T1000 (cell line): ENCODE measurements at regions not wholly inside any gene's neighbourhood (a gene's known extent, or its start where the extent isn't known, plus 50 kb on each side); places are given as distances from the start of the nearest gene placed in this dataset.

Experiments
- DNase-seq: peaks from one replicate; lab custom pipeline; 2025; ENCODE audit warnings: mixed read lengths; lab: John Stamatoyannopoulos, UW

- DNase-seq = no peak
These were observed 59.4 kb upstream of the RMDN2 start for GRCh38 chr2:37865640-37866039.

DNA sequence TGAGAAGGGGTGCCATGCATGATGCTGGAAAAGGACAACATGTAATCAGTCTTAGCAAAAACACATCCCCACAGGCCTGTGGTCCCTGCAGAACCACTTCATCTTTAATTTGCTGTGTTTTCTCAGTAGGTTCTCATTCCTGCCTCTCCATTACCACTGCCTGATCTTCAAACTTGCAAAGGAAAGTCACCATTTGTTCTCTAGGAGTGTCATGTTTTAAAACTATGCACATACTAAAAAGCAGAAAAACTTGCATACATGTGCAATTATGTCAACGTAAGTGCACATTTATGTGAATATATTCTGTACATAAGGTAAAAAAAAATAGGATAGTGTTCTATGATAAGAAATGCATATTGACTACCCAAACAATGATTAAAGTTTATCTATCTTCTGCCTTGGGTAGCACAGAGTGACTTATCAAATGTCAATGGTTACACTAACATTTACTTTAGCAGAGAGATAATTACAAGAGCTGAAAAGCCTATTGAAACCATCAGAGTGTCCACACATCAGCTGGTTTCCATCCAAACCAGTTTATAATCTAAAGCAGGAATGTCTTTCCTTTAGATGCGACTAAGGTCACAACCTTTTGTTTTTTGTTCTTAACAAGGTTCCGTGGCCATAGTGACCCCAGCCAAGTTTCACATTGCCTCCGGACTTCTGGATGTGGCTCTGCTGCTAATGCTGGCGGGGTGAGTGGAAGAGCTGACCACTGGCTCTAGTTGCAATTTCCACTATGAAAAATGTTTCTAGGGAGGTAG lies 58.7 kb upstream of the RMDN2 start:
- DNase-seq = no peak

DNA sequence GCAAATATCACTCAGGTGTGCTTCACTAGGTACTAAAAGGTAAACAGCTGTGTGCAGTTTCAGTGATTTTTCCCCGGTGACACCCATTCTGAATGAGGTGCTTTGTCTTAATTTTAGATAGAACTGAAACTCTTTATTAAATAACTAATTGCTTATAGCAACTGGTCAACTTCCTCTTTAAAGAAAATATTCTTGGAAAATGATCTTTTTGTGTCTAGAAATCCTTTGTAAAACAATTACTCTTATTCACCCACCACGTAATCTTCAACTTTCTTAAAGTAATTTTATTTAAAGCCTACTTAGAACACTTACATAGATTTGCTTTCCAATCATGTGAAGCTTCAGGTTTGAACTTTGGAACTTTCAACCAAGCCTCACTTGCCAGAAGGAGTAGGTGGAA lies 57.9 kb upstream of the RMDN2 start:
- DNase-seq = no peak

GRCh38 chr2:37868866-37869265 lies 56.2 kb upstream of the RMDN2 start:
- DNase-seq = no peak

GRCh38 chr2:37869304-37869703 lies 55.8 kb upstream of the RMDN2 start:
- DNase-seq = no peak

GRCh38 chr2:37869771-37870170 lies 55.3 kb upstream of the RMDN2 start:
- DNase-seq = no peak

DNA sequence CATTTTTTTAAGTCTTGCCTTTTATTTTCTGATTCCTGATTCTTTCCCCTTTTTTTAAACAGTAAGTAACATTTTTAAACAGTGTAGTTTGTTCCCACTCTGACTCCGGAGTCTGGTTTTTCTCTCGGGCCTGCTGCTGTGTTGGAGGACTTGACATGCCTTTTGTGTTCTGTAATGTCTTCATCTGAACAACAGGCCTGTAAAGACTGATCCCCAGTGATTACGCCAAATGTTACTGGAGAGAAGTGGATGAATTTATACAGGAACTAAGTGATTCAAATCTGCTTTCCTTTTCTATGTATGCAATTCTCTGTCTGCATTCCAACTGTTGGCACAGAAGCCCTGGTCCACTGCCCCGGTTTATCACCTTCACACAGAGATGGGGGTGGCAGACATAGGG lies 54.3 kb upstream of the RMDN2 start:
- DNase-seq = no peak

DNA sequence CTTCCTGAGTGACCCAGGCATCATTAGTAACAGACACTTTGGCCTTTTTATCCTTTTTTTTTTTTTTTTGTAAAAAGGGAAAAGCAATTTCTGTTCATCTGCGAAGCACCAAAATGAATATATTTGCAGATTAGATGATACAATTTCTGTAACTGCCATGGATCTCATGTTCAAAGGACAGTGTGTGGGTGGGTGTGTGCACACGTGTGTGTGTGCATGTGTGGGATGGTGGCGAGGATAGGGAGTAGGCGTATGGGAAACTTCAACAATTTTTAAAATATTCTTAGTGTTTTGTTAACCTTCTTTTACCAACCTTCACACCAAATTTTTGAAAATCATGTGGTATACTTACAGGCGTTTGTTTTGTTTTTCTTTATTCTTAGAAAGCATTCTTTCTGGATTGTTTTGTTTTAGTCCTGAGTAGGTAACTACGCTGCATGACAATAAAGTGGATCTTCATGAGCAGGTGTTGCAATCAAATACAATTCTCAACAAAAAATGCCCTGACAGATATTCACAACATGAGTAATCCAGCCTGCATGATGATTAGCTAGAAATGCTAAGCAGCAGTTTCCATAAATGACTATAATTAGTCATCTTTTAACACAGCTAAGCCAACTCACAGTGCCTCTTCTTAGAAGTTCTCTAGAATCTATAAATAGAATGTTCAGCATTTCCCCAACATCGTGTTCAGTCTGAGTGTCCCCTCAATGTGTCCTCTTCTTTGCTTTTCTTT lies 53.5 kb upstream of the RMDN2 start:
- no peak for DNase-seq

DNA sequence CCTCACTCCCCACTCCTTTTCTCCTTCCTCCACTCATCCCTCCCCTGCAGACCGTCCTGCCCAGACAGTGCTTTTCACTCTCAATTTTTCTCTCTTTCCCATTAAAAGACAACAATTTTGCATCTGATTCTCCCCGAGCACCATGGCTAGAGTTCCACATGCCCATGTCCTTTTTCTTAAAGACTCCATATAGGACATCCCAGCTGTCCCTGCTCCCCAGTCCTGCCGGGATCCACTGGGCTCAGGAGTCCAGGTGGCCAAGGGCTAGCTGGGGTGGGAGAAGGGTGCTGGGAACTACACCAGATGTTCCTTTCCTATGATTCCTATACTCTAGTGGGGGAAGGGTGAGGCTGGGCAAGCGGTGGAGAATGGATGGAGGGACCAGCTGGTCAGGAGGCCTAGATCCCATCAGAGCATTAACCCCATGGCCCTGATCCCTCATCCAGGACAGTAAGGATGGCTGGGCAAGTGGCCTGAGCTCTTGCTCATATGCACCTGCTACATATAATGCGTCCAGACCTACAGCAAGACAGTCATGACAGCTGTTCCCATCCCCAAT lies 52.8 kb upstream of the RMDN2 start:
- no peak for DNase-seq

DNA sequence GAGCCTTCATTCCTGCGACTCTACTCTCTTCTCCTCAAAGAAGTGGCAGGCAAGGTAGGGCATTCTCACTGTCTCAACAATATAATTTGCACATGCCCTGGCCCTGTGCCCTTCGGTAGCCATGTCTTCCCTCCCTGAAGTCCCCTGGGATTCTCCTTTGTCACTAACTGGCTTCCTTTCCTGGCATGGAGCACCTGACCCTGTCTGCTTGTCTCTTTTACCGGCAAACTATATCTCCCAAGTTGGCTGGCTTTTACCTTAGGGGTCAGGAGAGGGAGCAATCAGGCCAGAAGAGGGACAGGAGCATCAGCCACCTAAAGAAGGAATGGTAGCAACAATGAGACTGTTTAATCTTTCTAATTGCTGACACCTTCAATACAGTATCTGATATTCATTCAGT lies 51.9 kb upstream of the RMDN2 start:
- no peak for DNase-seq

GRCh38 chr2:37873749-37874330 lies 51.2 kb upstream of the RMDN2 start:
- DNase-seq = no peak

- no peak for DNase-seq
These were observed 50.6 kb upstream of the RMDN2 start for GRCh38 chr2:37874470-37874869.
